Esophagus squamous epithelium (tissue), 4 donors: ENCODE measurements at regions not wholly inside any gene's neighbourhood (a gene's known extent, or its start where the extent isn't known, plus 50 kb on each side); places are given as distances from the start of the nearest gene placed in this dataset.

Source experiments
- POLR2A ChIP-seq, 4 donors: fragments of 450-650 bp; IDR thresholded peaks; one replicate each; pipeline ENCODE4 v1.6.1; 2017; ENCODE audit warnings: antibody characterized with exemption in 4 of 4, mild to moderate bottlenecking in 4 of 4, moderate library complexity in 3 of 4
- TF ChIP-seq, protein P1 (sequence below), 6 experiments: fragments of 450-650 bp in 4 of 6; fragments of 200-600 bp in 2 of 6; sonication (generic) in 2 of 6; IDR thresholded peaks; one replicate each; pipeline ENCODE4 v1.5.1; 2016 to 2019; ENCODE audit warnings: antibody characterized with exemption in 6 of 6, mild to moderate bottlenecking in 4 of 6, moderate library complexity in 4 of 6

DNA sequence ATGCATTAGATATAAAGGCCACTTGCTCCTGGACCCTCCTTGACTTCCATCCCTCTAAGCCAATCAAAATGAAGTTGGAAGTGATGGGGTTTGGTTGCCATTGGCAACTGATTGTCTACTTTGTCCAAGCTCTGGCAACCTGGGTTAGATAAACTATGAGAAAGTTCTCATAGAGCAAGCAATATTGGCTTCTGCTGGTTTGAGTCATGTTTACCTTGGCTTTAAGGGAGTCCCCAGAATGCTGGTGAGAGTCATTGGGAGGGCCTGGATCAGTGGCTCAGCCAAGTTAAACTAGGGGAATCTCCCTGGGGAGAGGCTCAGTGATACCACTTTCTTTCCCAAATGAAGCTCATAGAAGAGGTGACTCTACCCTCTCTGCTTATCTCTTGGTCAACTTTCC, 176.3 kb upstream of the ROPN1 start:
- TF ChIP-seq, protein P1, sequence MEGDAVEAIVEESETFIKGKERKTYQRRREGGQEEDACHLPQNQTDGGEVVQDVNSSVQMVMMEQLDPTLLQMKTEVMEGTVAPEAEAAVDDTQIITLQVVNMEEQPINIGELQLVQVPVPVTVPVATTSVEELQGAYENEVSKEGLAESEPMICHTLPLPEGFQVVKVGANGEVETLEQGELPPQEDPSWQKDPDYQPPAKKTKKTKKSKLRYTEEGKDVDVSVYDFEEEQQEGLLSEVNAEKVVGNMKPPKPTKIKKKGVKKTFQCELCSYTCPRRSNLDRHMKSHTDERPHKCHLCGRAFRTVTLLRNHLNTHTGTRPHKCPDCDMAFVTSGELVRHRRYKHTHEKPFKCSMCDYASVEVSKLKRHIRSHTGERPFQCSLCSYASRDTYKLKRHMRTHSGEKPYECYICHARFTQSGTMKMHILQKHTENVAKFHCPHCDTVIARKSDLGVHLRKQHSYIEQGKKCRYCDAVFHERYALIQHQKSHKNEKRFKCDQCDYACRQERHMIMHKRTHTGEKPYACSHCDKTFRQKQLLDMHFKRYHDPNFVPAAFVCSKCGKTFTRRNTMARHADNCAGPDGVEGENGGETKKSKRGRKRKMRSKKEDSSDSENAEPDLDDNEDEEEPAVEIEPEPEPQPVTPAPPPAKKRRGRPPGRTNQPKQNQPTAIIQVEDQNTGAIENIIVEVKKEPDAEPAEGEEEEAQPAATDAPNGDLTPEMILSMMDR (IDR thresholded peaks at IDR 0.05) = no peak
- no peak for TF ChIP-seq POLR2A (IDR thresholded peaks at IDR 0.05)
